BJ (cell line): ENCODE measurements at regions not wholly inside any gene's neighbourhood (a gene's known extent, or its start where the extent isn't known, plus 50 kb on each side); places are given as distances from the start of the nearest gene placed in this dataset.

Experiments used
- CTCF ChIA-PET: fragments of 350-600 bp; formaldehyde crosslinking; extraction: SDS; loops from one replicate; lab custom pipeline; 2021; ENCODE audit warnings: antibody characterized with exemption, inconsistent platforms; lab: Yijun Ruan, JAX
- POLR2A ChIA-PET: fragments of 300-600 bp; sonication (Branson Sonifier 250); formaldehyde crosslinking; extraction: SDS; loops from one replicate; lab custom pipeline; 2021; ENCODE audit warnings: antibody characterized with exemption; lab: Charles Lee
- DNase-seq: peaks from one replicate; pipeline ENCODE4 v3.0.0-alpha.2; 2011; ENCODE audit warnings: low read depth
- H3K27me3 ChIP-seq: 2 replicates; pipeline ENCODE4 v1.6.0; 2011; ENCODE audit warnings: low read length; ENCODE audit not compliant: control insufficient read depth, insufficient read depth
- H3K36me3 ChIP-seq: 2 replicates; pipeline ENCODE4 v1.5.1; 2011; ENCODE audit warnings: low read length; ENCODE audit not compliant: control insufficient read depth, insufficient read depth
- H3K4me3 ChIP-seq: 2 replicates; pipeline ENCODE4 v1.5.1; 2011; ENCODE audit warnings: low read depth, mild to moderate bottlenecking, control low read depth, low read length
- CTCF ChIP-seq: IDR thresholded peaks from 2 replicates; pipeline ENCODE4 v1.5.1; 2011; ENCODE audit warnings: low read depth, mild to moderate bottlenecking, control low read depth, inconsistent platforms, low read length, moderate library complexity; ENCODE audit not compliant: insufficient read depth

DNA sequence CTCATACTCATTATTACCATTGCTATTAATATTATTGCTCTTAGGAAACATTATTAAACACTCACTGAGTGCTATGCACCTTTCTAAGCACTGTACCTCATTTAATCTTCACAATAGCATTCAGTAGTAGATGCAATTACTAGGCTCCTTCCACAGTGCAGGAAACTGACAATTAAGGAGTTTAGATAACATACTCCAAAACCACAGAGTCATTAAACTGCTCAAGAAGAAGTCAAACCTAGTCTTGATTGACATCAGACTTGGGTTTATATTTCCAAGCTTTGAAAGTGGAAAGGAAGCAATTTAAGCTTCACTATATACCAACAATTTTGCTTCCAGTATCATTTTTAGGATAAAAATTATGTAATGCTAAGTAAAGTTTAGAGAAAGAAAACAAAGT is 490.1 kb upstream of the ARRDC4 start:
- Histone ChIP-seq H3K27me3 (no peaks in the 10 kb centered on the region), H3K36me3 (no peaks in the 10 kb centered on the region), H3K4me3 (no peak overlapping the region)
- ChIA-PET POLR2A (no interaction called here), CTCF (no interaction called here)
- no peak for TF ChIP-seq CTCF
- no peak for DNase-seq

- POLR2A ChIA-PET: no interaction called here
- CTCF ChIA-PET: interaction anchor here (0.5 kb wide), 1 partner anchor 1799 kb away, joined by 3 read pairs; no protein-coding TSS in a partner anchor
- DNase-seq: no peak
- TF ChIP-seq CTCF: no peak
- H3K27me3 ChIP-seq: no peaks in the 10 kb centered on the region
- no peaks in the 10 kb centered on the region for H3K36me3 ChIP-seq
- H3K4me3 ChIP-seq: no peak overlapping the region
These were observed 486.9 kb upstream of the ARRDC4 start for GRCh38 chr15:97473627-97474026.

- TF ChIP-seq CTCF: no peak
- Histone ChIP-seq H3K4me3 (no peak overlapping the region), H3K36me3 (no peaks in the 10 kb centered on the region), H3K27me3 (no peaks in the 10 kb centered on the region)
- POLR2A ChIA-PET: no interaction called here
- no peak for DNase-seq
- CTCF ChIA-PET: no interaction called here
These were observed 480.5 kb upstream of the ARRDC4 start for GRCh38 chr15:97479957-97480356.

DNA sequence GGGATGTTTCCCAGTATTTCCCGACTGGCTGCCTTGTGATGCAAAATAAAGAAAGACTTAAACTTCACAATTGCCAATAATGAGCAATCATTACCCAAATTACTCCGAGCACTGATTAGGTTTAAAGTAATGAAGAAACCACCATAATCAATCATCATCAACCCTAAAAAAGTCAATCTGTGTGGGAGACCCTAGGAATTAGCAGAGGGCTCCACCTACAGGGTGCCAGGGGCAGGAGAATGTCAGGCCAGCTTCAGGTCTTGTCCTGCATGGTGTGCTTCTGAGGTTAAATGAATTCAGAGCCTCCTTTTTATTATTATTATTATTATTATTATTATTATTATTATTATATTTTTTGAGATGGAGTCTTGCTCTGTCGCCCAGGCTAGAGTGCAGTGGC is 478.0 kb upstream of the ARRDC4 start:
- POLR2A ChIA-PET: no interaction called here
- Histone ChIP-seq H3K36me3 (no peaks in the 10 kb centered on the region), H3K4me3 (no peak overlapping the region), H3K27me3 (no peaks in the 10 kb centered on the region)
- no peak for TF ChIP-seq CTCF
- no peak for DNase-seq
- CTCF ChIA-PET: no interaction called here

- CTCF ChIA-PET: no interaction called here
- DNase-seq: no peak
These were observed 477.3 kb upstream of the ARRDC4 start for GRCh38 chr15:97483232-97483631.

More at GRCh38 chr15:97483232-97483631, 477.3 kb upstream of the ARRDC4 start:
- POLR2A ChIA-PET: no interaction called here
- Histone ChIP-seq H3K36me3 (no peaks in the 10 kb centered on the region), H3K4me3 (no peak overlapping the region), H3K27me3 (no peaks in the 10 kb centered on the region)
- TF ChIP-seq CTCF: no peak
